DMS53 treated with DMSO at 0.1 percent for 48 hours (cell line): ENCODE measurements at regions not wholly inside any gene's neighbourhood (a gene's known extent, or its start where the extent isn't known, plus 50 kb on each side); places are given as distances from the start of the nearest gene placed in this dataset.

Experiments
- DNase-seq: peaks from one replicate; lab custom pipeline; 2025; ENCODE audit not compliant: unreplicated experiment; lab: John Stamatoyannopoulos, UW

DNA sequence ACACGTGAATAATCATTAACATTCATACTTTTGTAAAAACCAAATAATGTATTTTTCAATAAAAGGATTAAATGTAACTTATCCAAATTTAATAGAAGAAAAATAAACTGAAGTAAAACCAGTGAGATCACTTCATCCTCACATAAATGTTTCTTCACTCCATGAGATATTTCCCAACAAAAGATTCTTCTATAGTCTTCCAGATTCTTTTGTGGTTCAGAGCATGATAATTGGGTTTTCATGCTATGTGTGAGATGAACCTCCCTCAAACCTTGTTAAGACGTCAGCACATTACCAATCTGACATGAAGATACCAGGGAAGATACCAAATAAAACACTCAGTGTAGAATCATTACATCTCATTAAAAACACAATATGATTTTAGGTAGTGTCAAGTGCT is 62.9 kb upstream of the OXGR1 start:
- no peak for DNase-seq

DNA sequence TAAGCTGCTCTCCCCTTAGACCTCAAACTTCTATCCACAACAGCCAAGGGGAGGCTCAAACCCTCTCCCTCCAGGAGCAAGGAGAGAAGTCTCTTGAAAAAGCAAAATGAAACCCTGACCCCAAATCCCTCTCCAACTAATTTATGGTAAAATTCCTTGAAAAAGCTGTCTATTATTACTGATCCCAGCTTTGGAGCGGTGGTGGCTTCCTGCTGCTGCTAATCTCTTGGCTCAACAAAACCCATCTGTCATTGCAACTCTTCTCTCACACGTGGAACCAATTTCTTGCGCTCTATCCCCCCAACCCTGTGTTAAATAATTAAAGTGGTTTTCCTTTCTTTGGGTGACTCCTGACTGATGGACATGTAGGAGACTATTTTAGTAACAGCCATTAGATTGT is 64.1 kb upstream of the OXGR1 start:
- no peak for DNase-seq

DNA sequence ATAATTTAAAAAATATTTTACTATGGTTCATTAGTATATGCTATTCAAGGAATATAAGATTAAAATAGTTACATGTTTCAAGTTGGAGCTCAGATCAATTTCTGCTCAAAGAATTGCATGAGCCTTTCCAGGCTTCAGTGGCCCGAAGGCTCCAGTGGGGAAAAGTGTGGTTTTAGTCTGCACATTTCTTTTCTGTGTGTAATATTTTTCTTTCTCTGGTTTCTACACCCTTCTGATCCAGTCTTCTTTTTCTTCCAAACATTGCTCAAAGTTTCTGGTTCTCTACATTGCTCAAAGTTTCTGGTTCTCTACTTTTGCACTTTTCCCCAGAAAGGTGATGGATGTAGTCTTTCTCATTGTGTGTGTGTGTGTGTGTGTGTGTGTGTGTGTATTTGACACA is 64.7 kb upstream of the OXGR1 start:
- no peak for DNase-seq

DNA sequence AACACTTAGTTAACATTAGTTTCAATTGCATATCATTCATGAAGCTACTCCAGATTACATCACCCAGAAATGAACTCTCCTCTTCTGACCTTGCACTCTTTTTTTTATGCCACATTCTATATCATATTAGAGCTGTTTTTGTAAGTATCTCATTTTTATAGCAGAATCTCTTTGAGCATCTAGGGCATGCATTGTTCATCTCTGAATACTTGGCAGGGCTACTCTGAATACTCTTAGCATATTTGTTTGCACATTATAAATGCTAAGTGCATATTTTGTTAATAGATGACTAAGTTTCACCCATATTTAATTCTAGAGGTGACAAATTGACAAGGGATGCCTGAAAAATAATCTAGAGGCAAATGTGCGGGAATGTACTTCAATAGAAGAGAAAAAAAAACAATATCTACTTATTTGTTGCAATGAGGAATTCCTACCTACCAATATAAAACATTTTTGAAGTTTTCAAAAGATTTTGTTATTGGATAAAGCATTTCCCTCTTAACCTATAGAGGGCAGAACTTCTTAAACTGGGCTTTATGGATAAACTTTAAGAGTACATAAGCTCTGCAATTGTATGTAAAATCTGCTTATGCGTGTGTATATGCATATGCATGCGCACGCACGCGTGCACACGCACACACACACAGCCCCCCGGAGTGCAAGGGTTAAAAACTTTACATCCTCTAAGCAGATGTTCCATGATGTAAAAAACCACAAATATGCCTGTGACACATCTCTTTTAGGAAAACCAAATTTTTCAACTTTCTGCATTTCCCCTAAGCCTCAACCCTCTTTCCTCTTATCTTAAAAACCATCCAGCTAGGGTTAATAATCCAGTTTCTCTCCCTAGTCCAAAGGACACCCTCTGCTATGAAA is 73.0 kb upstream of the OXGR1 start:
- DNase-seq, result no peak

DNA sequence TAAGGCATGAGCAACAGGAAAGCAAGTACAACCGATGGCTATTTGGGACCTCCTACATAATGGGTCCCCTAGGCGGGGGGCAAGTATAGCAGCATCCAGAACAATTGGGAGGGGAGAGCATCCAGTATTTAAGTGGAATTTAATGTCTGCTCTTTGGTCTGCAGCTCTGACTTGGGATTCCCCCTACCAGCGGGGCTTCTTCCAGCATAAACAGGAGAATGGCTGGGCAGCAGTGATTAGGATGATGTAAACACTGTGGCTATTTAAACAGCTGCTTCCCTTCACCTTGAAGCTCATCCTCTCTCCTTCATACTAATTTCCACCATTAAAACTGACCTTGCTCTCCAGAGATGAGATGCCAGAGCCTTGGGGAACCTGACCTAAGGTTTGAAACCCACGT is 73.9 kb upstream of the OXGR1 start:
- peak; percentile 25 for DNase-seq

DNA sequence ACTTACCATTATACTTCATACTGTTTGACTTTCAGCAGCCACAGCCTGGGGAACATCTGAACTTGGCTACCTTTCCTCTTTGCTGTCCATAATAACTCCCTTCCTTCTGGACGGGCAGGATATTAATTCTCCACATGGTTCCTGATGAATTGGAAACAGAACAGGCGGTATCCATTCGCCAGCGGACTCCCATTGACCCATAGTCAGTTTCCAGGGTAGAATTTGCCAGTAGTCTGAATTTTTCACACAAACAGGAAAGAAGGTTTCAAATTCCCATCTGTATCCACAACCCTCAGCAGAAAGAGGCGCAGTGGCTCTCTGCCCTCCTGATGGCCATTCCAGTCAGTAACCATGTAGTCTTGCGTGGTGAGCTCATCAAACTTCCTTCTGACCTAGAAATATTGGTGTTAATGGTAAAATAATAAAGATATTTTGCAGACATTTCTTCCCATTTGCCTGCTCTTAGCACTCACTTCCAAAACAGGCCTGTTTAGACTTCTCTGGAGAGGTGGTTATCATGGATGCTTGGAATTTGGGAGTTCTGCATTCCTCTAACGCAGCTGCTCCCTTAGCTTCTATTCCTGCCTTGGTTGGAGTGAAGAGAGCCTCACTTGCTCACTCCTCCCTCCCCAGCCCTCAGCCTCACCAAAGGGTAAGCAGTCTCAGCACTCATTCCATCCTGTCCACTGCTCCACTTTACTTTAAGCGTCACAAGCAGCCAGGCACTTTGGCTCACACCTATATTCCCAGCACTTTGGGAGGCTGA is 75.0 kb upstream of the OXGR1 start:
- no peak for DNase-seq

DNA sequence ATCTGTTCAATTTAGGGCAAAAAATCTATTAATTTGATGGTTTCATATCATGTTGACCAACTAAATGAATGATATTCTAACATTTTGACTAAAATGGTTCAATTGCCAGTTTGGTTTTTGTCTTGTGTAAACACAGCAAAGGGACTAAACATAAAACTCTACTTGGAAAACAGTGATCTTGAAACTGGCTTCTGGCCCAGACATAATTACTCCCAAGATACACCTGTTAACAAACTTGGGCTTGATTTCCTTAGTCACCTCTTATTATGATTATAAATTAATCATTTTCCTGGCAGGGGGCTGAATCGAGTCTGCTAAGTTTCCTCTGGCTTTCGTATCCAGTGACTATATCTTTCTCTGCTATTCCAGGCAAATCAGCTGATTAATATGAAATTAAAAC is 78.0 kb upstream of the OXGR1 start:
- no peak for DNase-seq

DNA sequence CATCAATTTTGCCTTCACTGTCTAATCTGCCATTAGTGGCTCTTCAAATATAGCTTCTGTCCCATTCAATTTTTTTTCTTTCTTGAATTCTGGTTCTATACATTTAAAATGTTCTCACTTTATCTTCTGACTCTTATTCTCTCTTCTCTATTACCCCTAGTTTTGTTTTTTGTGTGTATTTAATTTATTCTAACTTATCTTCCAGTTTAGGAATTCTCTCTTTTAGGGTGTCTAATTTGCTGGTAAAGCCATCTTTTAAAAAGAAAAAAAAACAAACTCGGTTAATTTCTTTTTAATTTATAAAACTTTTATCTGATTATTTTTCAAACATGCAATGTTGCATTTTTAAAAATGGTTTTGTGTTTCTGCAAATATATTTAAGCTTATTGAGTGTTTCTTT is 80.3 kb upstream of the OXGR1 start:
- DNase-seq, result no peak

DNA sequence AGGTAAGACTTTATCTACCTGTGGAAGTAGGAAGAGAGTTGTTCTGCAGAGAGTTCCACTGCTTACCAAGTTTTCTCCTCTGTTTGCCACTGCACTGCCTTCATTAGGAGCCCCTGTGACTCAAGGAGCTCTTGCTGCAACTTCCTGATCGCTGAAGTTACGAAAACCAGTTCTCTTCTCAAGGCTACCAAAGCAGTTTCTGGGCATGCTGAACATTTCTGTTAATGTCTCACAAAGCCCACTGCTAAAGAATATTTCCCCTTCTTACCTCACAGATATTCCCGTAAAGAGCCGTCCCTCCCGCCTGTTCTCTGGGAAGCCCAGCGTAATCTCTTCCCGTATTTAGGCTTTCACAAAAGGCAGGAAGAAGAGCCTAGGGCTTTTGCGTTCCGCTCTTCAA is 82.6 kb upstream of the OXGR1 start:
- no peak for DNase-seq

DNA sequence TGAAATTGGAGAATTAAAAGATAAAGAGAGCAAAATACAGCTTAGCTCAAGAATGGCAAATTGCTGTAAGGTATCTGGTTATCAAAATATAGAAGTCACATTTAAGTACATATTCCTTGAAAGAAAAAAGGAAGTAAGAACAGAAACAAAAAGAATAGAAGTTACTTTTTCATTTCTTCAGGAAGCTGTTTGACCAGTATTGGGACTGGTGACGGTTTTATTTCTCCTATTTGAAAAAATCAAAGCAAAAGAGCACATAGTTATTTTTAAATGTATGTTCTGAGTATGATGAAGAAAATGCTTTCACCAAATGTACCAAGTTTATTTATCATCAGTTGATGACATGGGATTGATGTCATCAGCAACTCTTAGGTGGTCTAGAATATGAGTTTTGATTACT is 83.1 kb upstream of the OXGR1 start:
- no peak for DNase-seq

DNA sequence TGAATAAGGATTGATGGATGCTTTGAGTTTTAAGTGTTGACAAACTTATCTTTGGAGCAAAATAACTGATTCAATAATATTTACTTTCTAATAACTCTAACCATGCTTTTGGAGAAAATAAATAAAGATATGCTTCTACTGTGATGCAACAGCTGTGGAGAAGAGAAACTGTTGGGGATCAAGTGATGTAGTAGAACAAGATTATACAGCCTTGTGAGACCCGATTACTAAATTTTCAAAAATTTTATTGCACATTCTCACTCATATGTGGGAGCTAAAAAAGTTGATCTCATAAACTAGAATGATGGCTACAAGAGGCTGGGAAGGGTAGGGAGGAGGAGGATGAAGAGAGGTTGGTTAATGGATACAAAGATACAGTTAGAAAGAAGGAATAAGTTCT is 85.5 kb upstream of the OXGR1 start:
- no peak for DNase-seq

DNA sequence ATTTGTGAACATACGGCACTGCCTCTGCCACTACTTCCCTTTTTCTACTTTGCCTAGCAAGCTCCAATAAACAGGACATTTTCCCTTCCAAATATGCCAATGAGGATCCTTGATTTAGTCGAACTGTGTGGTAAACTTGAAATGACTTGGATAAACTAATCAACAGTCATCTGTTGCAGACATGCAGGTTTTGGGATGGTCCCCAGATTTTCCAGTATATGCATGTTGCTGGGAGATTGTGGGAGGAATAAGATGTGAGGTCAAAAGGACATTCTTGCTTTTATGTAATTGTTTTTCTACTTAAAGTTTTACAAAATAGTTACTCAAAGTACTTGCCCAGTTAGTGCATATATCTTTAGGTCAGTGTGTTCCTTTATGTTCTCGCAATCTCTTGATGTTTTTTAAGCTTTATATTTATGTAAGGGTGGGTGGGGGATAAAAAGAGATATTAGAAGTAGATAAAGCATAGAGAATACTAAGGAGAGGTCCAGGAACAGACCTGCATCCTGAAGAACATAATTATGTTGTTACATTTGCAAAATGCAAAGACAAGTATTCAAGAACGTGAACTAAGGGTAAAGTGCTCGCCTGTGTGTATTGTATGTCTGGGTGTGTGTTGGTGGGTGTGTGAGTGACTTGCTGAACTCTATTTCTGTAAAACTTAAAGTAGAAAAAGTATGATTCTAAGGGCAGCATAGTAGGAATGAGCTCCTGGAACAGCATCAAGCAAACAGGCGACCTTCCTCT is 88.4 kb upstream of the OXGR1 start:
- no peak for DNase-seq

DNA sequence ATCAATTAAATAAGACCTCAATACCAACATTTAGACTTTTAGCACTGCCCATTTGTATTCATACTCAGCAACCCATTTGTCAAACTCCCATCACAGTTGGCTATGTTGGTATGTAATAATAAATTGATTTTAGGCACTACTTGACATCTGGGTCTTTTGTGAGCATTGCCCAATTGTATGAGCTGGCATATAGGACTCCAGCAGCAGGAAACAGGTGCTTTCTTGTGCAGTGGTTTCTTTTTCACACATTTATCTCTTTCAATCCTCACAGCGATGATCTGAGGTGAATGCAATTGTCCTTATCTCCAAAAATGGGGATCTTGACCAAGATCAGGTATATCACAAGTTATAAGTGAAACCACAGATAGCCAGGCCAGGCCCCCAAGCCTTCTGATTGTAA is 96.9 kb upstream of the OXGR1 start:
- DNase-seq, result no peak

DNA sequence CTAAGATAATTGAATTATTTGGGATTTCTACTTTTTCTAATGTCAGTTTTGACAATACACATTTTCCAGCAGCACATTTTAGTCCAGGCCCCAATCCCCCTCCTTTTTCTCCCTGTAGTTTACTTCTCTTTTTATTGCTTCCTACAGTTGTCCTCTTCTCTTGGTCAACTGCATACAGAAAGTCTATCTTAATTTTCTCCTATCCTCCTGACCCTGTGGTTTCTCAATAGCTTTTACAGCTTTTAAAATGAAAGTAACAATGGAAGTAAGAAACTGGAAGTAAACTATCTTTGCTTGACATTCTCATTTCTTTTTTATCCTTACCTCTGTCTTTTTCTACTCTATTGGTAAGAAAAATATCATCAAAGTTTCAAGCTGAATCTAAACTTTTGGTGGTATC is 106.5 kb upstream of the OXGR1 start:
- DNase-seq, result no peak

DNA sequence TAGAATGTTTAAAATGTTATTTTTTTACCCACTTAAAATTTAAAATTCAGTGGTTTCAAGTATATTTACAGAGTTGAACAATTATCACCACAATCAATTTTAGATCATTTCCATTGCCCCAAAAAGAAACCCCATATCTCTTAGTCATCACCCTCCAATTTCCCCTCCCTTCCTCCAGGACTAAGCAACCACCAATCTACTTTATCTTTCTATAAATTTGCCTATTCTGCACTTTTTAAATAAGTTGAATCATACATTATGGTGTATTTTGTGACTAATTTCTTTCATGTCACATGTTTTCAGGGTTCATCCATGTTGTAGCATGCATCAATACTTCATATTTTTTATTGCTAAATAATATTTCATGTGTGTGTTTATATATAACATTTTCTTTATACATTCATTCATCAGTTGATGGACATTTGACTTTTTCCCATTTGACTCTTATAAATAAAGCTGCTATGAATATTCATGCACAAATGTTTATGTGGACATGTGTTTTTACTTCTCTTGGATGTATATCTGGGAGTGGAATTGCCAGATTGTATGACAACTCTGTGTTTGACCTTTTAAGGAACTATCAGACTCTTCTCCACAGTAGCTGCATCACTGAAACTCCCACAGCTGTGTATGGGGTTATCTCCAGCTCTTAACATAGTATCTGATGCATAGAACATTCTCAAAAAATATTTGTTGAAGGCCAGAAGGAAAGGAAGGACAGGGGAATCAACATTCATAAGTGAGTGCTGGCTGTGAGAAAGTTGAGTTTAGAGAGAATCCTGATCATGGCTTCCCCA is 107.8 kb upstream of the OXGR1 start:
- no peak for DNase-seq

DNA sequence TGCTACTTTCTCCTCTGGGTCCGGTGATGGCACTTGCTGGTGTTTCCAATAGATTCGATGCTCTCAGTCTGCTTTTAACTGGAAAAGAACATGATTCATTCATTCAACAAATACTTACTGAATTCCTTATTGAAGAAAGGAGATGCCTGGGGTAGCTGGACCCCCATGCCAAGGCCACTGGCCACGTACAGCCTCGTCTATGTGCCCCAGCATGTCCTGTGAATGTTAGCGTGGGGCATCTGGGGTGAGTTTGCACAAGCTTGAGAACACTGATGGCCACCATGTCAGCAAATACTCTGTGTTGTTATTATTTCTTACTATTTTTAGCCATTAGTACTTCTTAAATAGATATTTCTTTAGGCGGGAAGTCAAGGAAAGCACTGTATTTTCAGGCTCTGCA is 112.0 kb upstream of the OXGR1 start:
- no peak for DNase-seq

DNA sequence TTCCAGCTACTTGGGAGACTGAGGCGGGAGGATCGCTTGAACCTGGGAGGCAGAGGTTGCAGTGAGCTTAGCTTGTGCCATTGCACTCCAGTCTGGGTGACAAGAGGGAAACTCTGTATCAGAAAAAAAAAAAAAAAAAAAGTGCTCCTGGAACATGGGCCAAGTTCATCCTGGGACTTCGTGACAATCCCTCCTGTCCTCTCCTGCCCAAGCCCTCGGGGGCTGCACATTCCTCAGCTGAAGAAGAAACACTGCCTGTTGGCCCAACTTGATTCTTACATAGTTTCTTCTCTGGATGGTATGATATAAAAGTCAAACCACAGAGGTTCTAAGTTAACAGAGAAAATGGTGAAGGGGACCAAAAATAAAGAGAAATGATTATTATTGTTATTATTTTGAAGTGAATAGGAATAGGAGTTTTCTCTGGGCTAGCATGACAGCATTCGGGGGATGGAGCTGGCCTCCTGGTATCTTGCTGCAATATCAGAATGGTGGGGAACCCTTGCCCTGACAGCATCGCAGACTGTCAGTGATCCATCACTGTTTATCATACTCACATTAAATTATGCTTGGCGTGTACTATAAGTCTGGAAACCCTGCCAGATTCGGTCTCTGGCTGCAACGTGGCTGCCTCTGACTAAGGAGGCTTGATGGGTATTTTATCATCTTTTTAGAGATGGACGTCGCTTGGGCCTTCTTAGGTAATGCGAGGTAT is 113.7 kb upstream of the OXGR1 start:
- DNase-seq, result no peak

DNA sequence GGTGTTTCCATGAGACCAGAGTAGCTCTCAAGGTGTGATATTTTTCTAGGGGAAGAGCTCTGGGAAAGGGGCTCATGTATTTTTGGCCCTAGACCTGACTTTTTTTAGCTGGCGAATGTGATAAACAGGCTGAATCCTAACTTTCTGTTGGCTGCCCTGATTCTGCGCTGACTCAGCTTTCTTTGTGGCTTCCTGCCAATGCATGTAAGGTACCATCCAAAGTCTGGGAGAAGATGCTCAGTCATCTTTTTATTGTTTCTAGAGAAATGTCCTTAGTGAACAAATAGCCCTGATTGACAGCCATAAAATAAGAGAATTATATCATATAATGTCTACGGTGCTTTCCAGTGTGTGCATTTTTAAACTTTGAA is 113.6 kb upstream of the MBNL2 start:
- no peak for DNase-seq

DNA sequence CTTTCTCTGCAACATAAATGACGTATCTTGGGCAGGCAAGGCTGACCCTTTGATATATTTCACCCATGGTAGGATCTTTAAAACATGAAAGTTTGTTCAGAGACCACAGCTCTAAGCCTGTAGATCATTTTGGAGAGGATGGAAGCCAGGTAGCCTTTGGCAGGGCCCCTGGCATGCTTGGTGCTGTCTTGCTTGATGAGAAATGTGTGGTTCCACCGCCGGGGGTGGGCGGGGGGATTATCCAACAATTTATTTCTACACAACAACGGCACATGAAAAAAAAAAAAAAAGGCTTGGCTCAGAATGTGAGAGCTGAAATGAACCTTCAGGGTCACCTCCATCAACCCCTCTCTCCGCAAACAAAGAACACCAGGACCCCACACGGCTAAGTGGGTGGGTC is 112.9 kb upstream of the MBNL2 start:
- DNase-seq, result no peak

DNA sequence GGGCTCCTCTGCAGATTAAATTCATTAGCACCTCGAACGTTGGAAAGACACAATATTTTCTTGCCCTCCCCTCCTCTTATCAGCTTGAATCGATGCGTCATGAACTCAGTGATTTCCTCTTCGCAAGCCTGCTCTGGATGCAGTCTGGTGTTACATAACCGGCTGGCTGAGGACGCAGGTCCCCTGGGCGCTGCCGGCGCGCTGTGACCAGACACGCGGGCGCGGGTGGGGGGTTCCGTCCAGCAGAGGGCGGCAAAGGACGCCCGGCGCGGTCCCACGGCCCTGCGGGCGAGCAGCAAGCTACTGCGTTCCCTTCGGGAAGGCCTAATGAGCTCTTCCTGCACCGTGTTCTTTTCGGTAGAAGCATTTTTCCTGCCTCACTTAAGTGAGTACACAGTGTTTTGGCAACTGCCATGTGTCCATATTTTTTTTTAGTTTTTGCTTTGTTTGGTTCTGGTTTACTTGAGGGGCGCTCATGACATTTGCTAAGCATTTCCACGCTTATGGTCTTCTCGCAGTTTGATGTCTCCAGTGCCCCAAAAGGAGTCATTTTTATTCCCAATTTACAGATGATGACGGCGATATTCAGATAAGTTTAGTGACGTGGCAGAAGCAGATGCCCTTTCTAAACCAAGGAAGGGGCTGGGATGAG is 112.2 kb upstream of the MBNL2 start:
- DNase-seq, result peak; percentile 35
